ENCODE measurements at regions not wholly inside any gene's neighbourhood (a gene's known extent, or its start where the extent isn't known, plus 50 kb on each side); places are given as distances from the start of the nearest gene placed in this dataset.

GRCh38 chr19:29021232-29021916, 191.6 kb downstream of the UQCRFS1 start:
- WGBS, 3 donors = 74 to 80% (median 80%) methylated on average over 16 of the region's 16 CpGs

GRCh38 chr19:29019403-29019802, 193.5 kb downstream of the UQCRFS1 start:
- Histone ChIP-seq H3K27me3 (no peaks in the 10 kb centered on the region), H3K9me3 (no peaks in the 10 kb centered on the region), H3K27ac (no peak overlapping the region), H3K4me3 (no peak overlapping the region), H3K4me1 (ENCODE audit: insufficient read depth) (no peaks in the 10 kb centered on the region), H3K36me3 (no peaks in the 10 kb centered on the region)
- TF ChIP-seq EP300 (IDR thresholded peaks at IDR 0.05) = no peak
- intact Hi-C loops (cut with DNase I) = no loop called here
- no peak for DNase-seq
- WGBS, 3 donors = 82 to 90% (median 86%) methylated on average over 14 of the region's 14 CpGs

More at GRCh38 chr19:29021232-29021916, 191.6 kb downstream of the UQCRFS1 start:
- Histone ChIP-seq H3K27me3 (no peaks in the 10 kb centered on the region), H3K4me3 (no peak overlapping the region), H3K4me1 (ENCODE audit: insufficient read depth) (no peaks in the 10 kb centered on the region), H3K27ac (no peak overlapping the region), H3K9me3 (no peaks in the 10 kb centered on the region), H3K36me3 (no peaks in the 10 kb centered on the region)
- intact Hi-C loops (cut with DNase I) = no loop called here
- TF ChIP-seq POLR2A (IDR thresholded peaks at IDR 0.05) = no peak
- no peak for TF ChIP-seq CTCF (IDR thresholded peaks at IDR 0.05)
- no peak for TF ChIP-seq EP300 (IDR thresholded peaks at IDR 0.05)
- DNase-seq = no peak

DNA sequence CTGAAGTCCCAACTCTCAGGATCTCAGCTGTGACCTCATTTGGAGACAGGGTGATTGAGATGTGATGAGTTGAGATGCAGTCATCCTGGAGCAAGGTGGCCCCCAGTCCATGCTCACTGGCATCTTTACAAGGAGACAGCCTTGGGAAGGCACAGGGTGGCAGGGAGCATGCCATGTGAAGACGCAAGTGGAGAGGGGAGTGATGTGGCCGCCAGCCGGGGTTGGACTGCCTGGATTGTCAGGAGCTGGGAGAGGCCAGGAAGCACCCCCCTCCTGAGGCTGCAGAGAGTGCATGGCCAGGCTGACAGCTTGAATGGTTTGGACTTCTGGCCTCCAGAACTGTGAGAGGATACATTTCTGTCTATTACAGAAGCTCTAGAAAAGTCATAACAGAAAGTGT, 194.4 kb downstream of the UQCRFS1 start:
- 72 to 91% (median 77%) methylated on average over 3 of the region's 3 CpGs for WGBS, 3 donors
- H3K27me3 ChIP-seq = no peaks in the 10 kb centered on the region

DNA sequence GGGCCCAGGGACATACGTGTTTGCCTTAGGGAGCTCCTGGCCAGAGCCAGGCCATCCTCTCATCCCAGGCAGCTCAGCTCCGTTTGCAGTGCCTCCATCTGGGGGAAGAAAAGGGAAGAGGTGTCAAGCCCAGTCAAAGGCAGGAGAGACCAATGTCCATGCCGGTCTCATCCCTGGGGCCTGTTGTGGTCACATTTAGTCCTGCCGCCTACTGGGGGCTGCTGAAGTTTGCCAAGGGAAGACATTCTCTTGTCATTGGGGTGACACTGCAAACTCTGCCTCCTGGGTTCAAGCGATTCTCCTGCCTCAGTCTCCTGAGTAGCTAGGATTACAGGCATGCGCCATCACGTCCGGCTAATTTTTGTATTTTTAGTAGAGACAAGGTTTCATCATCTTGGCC, 195.2 kb downstream of the UQCRFS1 start:
- Histone ChIP-seq H3K36me3 (no peaks in the 10 kb centered on the region), H3K4me1 (ENCODE audit: insufficient read depth) (no peaks in the 10 kb centered on the region), H3K27me3 (no peaks in the 10 kb centered on the region), H3K9me3 (no peaks in the 10 kb centered on the region), H3K4me3 (no peak overlapping the region), H3K27ac (no peak overlapping the region)
- intact Hi-C loops (cut with DNase I) = no loop called here
- 79 to 82% (median 80%) methylated on average over 8 of the region's 8 CpGs for WGBS, 3 donors
- TF ChIP-seq POLR2A (IDR thresholded peaks at IDR 0.05) (no peak), EP300 (IDR thresholded peaks at IDR 0.05) (no peak), CTCF (IDR thresholded peaks at IDR 0.05) (no peak)
- DNase-seq = no peak

More for the DNA sequence above, 194.4 kb downstream of the UQCRFS1 start:
- no peaks in the 10 kb centered on the region for H3K36me3 ChIP-seq
- intact Hi-C loops (cut with DNase I) = no loop called here
- H3K4me3 ChIP-seq = no peak overlapping the region
- TF ChIP-seq EP300 (IDR thresholded peaks at IDR 0.05) (no peak), CTCF (IDR thresholded peaks at IDR 0.05) (no peak), POLR2A (IDR thresholded peaks at IDR 0.05) (no peak)
- no peak for DNase-seq
- H3K9me3 ChIP-seq = no peaks in the 10 kb centered on the region
- H3K27ac ChIP-seq = no peak overlapping the region
- H3K4me1 ChIP-seq (ENCODE audit: insufficient read depth) = no peaks in the 10 kb centered on the region

DNA sequence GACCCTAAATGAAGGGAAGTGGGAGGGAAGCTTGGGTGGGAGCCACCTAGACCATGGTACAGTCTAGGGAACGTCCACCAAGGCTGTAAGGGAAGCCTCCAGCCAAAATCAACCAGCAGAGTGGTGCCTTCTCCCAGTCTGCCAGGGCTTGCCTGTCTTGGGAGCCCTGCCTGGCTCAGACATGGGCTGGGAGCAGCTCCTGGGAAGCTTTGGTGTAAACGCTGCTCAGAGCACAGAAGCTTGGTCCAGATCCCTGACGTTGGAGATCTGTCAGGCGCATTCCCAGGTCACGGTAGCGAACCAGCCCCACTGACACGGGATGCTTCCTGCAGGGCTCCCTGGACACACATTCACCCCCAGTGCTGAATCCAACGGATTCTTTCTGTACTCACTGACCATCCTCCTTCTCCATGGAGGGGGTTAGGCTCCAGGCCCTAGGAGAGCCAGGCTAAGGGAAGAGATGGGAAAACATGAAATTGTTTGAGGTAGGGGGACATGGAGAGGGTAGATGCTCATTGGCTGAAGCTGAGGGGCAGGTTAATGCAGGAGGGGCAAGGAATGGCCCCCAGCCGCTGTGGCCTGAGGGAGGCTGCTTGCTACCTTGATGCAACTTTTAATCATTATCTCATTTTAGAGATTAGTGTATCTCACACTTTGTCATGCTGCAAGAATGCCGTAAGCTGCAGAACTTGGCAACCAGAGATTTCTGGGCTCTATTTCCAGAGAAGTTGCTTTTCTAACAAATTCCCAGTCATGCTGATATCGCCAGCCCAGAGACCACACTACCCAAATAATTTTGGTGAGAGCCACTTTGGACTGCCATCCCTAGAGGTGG, 195.8 kb downstream of the UQCRFS1 start:
- Histone ChIP-seq H3K4me1 (ENCODE audit: insufficient read depth) (no peaks in the 10 kb centered on the region), H3K9me3 (no peaks in the 10 kb centered on the region), H3K36me3 (no peaks in the 10 kb centered on the region), H3K27me3 (no peaks in the 10 kb centered on the region), H3K4me3 (no peak overlapping the region), H3K27ac (no peak overlapping the region)
- intact Hi-C loops (cut with DNase I) = no loop called here
- WGBS, 3 donors = 44 to 48% (median 45%) methylated on average over 11 of the region's 11 CpGs
- DNase-seq = no peak
- no peak for TF ChIP-seq POLR2A (IDR thresholded peaks at IDR 0.05)
- no peak for TF ChIP-seq EP300 (IDR thresholded peaks at IDR 0.05)
- no peak for TF ChIP-seq CTCF (IDR thresholded peaks at IDR 0.05)
